Occipital lobe (tissue), 1 donor: ENCODE measurements at regions not wholly inside any gene's neighbourhood (a gene's known extent, or its start where the extent isn't known, plus 50 kb on each side); places are given as distances from the start of the nearest gene placed in this dataset.
"Not testable (repeated sequence)": the region's sequence is repeated elsewhere in the genome, so short reads cannot be mapped to it uniquely, and the experiment has no call there.

Source experiments
- DNase-seq: peaks from one replicate; lab custom pipeline; 2025; lab: John Stamatoyannopoulos, UW

DNA sequence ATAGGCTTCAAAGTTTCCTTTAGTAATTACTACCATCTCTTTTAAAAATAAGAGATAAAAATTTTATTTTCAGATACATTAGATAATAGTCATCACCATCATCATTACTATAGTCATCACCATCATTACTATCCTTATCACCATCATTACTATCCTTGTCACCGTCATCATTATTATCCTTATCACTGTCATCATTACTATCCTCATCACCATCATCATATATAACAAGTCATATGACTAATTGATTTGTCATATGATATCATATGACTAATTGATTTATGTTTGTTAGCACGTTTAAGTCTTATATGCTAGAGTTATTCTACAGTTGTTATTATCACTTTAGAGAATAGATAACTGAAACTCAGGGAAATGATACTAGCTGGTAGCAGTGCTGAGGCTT, 382.1 kb upstream of the CDH18 start:
- DNase-seq: no peak

DNA sequence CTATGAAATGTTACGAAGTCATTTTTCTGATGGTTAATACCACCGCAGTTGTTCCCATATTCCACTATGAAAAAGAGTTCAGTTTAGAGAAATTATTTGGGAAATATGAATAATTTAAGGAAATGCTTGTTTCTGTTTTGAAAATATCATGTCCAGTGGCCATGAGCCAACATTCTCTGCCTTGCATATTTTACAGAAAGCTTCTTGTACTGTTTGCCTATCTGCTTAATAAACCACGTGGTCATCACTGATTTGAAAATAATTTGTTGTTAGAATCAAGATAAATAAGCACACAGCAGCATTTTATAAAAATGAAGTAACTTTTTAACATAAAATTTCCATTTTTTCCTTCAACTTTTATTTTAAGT, 381.5 kb upstream of the CDH18 start:
- no peak for DNase-seq

DNA sequence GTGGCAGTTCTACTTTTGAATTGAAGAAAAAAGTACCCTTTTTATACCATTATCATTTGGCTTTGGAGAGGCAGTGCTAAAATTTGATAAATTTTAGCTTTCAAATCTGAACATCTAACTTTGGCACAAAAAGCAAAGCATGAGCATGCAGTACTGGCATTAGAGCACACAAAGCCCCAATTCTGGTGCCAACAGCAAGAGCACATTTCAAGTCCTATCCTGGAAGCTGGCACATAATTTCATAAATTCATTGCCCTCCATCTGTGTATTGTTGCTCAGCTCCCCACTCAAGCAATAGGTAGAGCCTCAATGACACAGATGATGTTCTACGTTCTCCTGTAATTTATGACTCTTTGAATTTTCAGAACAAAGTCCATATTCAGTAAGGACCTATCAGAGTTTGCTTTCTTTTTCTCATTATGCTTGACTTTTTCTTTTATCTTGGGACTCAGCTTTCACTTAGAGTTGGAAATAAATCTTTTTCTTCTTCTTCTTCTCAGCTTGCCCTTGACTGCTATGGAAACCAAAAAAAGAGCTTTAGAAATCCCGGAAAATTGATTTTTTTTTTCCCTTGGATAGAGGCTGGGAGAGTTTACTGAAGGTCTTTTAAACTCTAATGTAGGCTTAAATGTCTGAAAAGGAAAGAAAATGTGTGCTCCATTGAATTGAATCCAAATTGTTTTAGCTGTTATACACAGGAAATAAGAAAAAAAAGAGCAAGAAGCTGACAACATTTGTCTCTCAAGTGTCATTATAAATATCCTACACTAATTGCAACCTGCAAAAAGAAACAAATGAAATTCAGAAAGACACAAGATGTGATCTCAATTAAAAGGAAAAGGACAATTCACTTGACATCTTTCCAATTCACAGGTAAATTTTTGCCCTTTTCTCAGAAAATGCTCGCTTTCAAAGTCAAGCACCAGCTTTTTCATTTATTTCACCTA, 380.8 kb upstream of the CDH18 start:
- no peak for DNase-seq

DNA sequence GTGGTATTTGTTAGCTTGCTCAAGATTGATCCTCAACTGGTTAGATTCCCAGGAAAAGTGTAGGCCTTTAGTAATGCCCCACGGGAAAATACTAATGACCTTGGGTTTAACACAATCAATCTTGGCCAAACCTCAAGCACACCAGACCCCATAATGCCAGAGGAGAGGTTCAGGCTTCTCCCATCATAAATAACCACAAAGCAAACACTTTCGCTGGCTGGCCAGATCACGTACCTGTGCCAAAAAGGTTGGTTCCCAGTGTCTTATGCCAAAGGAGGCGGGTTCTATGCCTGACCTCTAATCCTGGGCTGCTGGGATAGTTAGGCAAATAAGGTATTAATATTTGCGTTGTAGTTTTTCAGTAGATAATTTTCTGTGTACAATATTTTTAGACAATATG, 379.2 kb upstream of the CDH18 start:
- no peak for DNase-seq

DNA sequence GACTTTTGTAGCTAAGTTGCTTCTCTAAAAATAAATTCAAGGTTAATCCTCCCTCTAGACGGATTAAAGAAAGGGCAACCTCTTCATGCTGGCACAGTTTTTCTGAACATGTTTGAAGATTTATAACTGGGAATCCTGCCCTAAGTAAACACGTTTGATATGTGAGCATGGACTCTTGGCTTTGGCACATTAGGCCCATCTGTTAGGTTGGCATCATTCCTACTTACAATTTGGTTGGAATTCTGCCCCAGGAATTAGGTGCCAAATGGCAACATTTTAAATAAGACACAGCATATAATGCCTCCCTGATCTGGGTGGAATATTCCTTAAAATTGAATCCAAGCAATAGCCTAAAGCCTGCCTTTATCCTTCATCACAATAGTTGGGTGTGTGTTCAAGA, 372.3 kb upstream of the CDH18 start:
- no peak for DNase-seq

DNA sequence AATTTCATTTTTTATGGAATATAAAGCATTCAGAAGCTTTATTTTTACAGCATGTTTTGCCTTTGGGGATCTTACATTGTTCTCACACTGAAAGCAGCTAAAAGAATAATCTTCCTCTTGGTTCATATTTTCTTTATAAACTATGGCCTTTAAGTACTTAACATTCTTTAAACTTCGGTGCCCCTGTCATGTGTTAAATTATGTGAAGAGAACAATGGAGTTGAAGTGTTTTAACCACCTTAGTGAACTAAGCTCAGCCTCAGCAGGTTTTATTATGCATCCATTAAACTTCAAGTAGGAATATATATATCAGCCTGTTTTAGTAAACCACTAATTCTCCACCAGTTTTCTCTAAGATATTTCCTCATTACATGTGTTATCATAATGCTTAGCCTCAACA, 371.4 kb upstream of the CDH18 start:
- DNase-seq: no peak

DNA sequence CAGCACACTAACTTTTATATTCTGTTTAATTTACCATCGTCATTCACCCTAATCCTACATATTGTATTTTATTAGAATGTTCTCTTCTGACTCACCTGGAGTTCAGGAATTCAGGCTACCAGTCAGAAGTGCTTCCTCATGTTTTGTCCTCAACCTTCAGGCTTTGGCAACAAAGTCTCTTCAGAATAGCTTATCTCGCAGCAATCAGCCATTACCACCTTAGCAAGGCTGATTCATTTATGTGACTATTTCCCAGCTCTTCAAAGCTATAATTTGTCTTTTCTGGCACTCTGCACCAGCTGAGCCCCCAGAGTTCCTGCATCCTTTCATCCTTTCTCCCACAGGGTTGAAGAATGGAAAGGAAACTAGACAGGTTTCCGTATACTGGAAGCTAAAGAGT, 365.5 kb upstream of the CDH18 start:
- no peak for DNase-seq

DNA sequence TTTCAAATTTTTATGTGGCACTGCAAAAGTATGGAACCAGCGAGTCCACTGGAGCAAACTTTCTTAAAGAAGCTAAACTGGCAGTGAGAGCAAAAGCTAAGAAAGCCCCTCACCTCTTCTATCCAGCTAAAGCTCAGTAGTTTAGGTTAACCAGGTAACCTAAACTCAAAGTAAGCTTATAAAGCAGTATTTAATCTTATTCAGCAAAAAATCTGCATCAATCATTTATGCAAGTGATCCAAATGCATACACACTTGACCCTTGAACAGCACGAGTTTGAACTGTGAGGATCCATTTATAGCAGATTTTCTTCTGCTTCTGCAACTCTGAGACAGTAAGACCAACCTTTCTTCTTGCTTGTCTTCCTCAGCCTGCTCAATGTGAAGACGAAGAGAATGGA, 363.8 kb upstream of the CDH18 start:
- no peak for DNase-seq

DNA sequence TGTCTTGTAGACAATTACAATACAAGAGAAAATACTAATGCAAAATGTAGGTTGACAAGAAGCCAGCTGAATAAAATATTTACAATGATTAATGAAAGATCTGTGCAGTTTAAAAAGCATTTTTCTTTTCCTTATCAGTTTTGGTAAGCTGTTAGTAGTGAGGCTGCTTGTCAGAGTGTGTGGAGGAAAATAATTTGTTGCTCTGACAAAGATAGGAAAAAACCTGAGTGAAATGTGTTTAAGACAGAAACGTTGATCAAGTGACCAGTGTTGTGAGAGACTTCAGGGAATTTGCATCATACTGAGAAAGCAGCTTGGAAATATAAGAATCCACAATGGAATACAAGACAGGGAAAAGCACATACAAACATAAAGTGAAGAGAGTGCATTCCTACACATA, 360.3 kb upstream of the CDH18 start:
- DNase-seq: no peak

DNA sequence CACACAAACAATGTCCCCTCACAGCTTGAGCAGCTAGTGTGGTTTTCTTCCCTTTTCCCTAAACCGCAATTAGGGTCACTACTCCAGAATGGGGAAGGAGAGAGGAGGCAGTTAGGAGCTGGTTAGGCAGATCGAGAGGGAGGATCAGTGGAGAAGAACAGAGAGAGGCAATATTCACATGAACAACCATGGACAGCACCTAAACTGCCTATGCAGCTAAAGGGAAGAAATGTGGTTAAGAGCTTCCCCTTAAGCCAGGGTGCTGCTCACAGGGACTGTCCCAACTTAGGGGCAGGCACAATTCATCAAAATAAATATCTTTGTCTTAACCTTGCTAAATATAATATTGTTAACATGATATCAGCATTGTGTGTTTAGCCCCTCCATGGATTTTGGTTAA, 359.3 kb upstream of the CDH18 start:
- DNase-seq: no peak

DNA sequence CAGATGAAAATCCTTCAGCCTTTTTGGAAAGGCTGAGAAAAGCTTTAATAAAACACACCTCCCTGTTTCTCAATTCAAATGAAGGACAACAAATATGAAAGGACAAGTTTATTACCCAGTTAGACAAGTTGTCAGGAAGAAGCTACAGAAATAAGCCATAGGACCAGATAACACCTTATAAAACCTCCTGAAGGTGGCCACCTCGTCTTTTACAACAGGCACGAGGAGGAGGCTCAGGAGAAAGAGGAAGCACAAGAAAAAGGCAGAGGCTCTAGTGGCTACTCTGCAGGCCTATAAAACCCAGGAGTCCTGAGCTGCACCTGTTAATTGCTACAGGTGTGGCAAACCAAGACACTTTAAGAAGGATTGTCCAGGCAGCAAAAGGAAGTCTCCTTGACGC, 352.1 kb upstream of the CDH18 start:
- DNase-seq: no peak

DNA sequence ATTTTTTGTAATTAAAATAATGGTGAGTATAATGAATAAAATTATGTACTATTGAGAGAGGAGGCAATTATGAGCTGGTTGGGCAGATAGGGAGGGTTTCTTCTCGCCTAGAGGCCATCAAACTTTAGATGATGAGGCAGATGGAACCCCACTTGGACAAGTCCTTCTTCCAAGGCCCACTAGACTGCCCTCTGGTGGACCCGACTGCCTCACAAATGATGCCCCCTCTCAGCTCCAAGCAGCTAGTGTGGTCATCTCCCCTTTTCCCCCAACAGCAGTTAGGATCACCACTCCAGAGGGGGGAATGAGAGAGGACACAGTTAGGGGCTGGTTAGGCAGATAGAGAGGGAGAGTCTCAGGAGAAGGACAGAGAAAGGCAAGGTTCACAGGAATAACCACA, 348.0 kb upstream of the CDH18 start:
- no peak for DNase-seq

DNA sequence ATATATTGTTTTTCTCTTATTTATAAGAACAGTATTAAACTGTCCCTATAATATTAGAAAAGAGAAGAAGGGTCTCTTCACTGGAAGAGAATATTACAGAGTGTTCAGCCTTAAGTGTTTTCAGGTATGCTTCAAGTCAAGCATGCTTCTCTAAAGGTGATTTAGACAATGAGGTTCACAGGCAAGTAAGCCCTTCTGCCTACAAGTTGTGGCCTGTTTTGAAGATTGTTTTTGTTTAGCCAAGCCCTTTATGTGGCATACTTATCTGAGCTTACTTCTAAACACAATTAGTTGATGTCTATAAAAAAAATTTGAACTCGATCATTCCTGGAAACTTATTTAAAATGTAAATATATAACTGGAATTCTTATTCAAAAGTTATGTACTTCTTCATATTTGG, 343.8 kb upstream of the CDH18 start:
- no peak for DNase-seq

DNA sequence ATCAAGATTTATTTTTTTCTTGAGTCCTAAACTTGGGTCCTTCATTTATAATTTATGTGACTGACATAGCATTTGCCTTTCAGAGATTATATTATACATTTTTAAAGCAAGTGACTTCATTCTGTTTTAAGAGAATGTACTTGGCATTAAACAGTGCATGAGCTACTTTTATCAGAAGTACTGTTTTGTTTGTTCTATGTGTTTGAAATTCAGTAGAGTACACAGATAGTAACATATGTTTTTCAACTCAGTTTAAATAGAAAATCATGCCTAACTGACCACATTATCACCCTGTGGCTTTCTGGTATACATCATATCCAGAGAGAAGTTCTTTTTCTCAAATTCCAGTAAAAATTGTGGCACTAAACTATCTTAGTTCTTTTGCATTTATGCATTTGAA, 335.3 kb upstream of the CDH18 start:
- DNase-seq: no peak

DNA sequence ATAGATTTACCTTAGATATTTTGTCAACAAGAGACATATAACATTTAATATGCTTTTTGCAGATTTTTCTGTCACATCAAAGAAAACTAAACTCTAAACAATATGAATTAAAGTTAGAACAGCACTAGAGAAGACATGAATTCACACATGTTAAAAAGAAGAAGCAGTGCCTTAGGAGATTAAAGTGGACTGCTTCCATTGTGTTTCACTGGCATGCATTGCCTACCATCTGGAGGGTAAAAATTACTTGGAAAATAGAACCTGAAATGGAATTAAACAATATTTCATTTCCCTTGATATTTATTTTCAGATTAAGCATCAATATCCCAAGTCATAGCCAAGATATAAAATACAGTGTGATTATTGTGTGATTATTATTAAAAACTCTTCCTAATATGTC, 319.4 kb upstream of the CDH18 start:
- no peak for DNase-seq

DNA sequence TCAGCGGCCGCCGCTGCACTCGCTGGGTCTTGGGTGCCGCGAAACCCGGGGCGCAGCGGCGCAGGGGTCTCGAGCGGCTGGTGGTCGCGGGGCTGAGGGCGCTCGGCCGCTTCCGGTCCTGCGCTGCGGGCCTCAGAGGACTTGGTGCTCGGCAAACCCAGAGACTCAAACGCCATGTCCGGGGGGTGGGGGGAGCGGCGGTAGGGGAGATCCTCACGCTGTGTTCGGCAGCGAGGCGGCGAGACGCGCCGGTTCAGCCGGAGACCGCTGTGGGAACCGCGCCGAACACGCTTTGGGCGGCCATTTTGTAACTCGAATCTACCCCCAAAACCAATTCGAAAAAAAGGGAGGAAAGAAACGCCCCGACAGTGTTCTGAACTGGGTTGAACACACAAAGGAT, 317.5 kb upstream of the CDH18 start:
- no peak for DNase-seq

DNA sequence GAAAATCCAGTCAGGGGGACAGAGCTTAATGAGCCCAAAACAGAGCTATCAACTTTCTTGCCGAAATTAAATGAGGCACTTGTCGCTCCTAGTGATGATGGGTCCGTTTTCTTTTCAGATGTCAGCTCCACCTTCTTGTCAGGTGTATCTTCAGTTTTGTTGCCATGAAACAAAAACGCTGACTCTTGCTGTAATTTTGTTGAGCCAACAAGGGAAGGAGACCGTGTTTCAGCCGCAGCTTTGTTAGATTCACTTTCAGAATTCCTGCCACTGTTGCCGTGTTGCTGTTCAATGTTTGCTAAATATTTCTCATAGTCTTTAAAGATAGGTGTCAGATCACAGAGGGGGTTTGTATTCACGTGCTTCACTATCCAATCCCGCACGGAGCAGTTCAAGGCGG, 316.6 kb upstream of the CDH18 start:
- DNase-seq: not testable (repeated sequence)

DNA sequence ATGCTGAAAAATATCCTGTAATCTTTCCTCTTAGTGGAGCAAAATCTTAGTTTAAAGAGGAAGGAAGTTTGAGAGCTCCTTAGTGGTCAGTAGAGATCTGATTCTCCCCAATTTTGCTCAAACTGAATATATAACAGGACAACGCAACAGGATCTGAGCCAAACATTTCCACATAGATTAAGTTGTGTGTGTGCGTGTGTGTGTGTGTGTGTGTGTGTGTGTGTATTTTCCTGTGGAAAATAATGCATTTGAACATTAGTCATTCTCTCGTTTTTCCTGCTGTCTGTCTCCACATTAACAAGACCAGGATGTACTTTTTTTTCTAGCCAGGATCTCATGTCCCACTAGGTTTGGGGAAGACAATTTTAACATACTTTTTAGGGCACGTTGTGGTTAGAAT, 312.1 kb upstream of the CDH18 start:
- no peak for DNase-seq

DNA sequence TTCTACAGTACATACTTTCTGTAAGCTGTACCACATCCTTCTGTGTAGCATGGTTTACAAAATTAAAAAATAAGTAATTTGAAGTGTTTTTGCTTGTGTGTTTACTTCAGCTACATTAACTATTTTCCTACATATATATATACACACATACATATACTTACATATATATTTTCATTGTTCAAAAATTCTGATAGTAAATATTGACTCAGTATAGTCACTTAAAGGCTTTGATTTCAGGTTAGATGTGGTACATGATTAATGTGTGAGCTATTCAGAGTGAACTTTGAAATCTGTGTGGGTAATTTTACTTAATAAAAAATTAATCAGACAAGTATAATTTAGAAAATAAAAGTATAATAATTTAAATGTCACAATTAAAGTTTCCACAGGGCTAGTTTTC, 306.7 kb upstream of the CDH18 start:
- no peak for DNase-seq

DNA sequence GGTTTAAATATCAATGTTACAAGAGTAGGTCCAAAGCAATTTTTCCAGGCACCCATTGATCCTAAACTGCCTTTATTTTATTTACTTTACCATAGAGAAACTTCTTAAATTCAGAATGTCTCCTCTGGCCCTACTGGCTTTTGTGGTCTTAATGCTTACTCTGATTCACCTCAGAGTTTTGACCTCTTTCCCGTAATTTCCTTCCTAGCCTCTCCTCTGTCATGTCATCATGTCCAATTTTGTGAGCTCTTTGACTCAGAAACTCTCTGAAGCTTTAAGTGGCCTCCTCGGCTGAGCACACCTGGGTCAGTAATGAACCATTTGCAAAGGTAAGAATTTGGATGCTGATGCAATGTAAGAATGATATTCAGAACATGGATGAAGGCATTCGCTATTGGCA, 303.8 kb upstream of the CDH18 start:
- no peak for DNase-seq

DNA sequence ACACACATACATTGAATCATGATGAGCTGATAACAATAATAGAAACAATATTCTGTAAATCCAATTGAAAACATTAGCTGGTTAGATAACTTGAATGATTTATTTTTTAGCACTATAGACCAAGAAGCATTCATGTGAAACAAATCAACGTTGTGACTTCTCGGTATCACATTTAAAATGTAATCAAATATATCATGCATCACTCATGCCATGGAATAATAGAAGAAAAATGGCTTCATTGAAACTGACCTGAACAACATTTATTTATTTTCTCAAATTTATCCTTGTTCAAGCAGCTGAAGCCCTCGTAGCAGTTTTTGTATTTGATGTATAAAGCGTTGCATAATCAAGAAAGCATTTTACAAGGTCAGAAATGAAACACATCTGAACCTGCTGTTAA, 299.6 kb upstream of the CDH18 start:
- no peak for DNase-seq

DNA sequence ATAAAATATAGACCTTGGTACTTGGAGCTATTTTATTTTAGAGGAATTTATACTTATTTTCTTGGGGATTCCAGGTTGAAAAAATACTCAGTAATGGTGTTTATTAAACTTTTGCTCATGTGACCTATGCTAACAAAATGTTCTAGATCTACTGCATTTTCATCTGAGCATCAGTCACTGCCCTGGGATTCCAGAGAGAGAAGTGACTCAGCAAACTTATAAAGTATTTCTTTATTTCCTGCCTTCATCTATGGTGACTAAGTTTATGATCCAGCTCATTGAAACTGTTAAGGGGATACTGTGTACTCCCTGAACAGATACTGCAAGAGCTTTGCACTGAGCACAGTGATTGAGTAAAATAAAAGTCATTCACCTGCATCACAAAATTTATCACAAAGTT, 298.5 kb upstream of the CDH18 start:
- no peak for DNase-seq

DNA sequence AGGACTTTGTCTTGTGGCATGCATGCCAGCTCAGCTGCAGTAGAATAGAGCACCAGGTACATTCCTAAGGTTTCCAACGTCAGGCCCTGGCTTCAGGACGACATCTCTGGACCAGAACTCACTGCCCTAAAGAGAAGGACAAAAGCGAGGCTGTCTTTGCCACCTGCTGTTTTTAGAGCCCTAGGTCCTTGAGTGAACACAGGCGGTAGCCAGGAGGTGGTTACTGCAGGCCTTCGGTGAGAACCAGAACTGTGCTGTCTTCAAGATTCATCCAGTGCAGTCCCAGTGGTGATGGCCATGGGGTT, 288.9 kb upstream of the CDH18 start:
- DNase-seq: no peak
